ENCODE measurements at regions not wholly inside any gene's neighbourhood (a gene's known extent, or its start where the extent isn't known, plus 50 kb on each side); places are given as distances from the start of the nearest gene placed in this dataset.

DNA sequence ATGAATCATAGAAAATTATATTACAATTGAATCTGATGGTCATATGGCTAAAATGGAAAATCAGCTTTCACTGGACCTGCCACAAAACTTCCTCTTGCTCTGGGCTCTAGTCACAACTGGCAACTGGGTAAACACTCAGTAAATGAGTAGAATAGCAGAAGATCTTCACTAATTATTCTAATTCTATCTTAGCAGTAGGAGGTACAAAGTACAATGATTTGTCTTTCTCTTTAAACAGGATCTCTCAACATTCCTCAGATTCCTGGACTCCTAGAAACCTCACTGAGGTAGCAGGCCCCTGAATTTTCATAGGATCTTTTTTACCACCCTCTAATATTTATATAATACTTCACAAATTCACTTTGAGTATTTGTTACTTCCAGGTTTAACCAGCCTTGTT, 239.9 kb upstream of the SMARCA2 start:
- H3K27ac ChIP-seq (ENCODE audit: low read depth, low read length): no peak overlapping the region
- H3K4me1 ChIP-seq (ENCODE audit: insufficient read depth, low read length): no peaks in the 10 kb centered on the region
- peaks cover 4% of the 10 kb centered on the region for H3K9me3 ChIP-seq (ENCODE audit: low read length)
- no peak overlapping the region for H3K9ac ChIP-seq (ENCODE audit: low read length)
- no peaks in the 10 kb centered on the region for H3K27me3 ChIP-seq (ENCODE audit: control insufficient read depth in 1 of 2, insufficient read depth in 2 of 2, low read length in 2 of 2)
- no peak overlapping the region for H3K4me3 ChIP-seq (ENCODE audit: low read depth in 1 of 2, low read length in 2 of 2)
- H3K36me3 ChIP-seq (ENCODE audit: insufficient read depth, low read length): no peaks in the 10 kb centered on the region

DNA sequence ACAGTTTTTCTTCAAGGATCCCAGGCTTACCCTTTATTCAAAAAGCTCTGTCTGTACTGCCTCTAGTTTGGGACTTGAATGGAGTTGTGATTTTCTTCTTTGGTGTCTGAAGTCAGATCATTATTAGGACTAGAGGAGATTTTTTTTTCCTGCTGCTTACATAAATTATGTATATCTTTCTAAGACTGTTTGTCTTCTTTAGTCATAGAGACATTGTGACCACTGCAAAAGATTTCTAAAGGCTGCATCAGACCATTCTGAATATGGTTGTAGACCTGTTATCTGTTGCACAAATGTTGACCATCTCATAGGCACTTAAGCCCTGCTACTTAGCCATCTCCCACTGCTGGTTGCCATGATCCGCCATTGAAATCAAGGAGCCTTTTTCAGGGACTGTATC, 238.5 kb upstream of the SMARCA2 start:
- no peak overlapping the region for H3K9ac ChIP-seq (ENCODE audit: low read length)
- H3K9me3 ChIP-seq (ENCODE audit: low read length): no peaks in the 10 kb centered on the region
- no peak overlapping the region for H3K4me3 ChIP-seq (ENCODE audit: low read depth in 1 of 2, low read length in 2 of 2)
- no peaks in the 10 kb centered on the region for H3K27me3 ChIP-seq (ENCODE audit: control insufficient read depth in 1 of 2, insufficient read depth in 2 of 2, low read length in 2 of 2)
- H3K36me3 ChIP-seq (ENCODE audit: insufficient read depth, low read length): no peaks in the 10 kb centered on the region
- H3K4me1 ChIP-seq (ENCODE audit: insufficient read depth, low read length): no peaks in the 10 kb centered on the region
- H3K27ac ChIP-seq (ENCODE audit: low read depth, low read length): no peak overlapping the region

DNA sequence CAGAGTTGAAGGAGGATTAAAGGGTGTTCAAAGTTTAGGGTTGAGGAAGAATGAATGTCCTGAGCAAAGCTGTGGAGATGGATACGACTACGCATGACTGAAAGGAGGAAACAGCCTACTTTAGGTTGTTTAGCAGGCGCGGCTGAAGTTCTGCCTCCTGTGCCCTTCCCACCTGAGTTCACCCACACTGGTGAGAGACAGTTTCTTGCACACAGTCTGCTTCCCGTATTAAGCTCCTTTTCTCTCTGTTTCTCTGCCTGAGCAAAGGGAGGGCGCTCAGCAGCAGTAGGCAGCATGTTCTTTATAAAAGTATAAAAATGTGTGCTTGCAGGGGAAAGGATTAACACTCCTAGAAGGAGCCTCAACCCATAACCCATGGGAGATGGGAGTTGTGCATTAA, 224.0 kb upstream of the SMARCA2 start:
- H3K27ac ChIP-seq (ENCODE audit: low read depth, low read length): no peak overlapping the region
- no peaks in the 10 kb centered on the region for H3K36me3 ChIP-seq (ENCODE audit: insufficient read depth, low read length)
- H3K27me3 ChIP-seq (ENCODE audit: control insufficient read depth in 1 of 2, insufficient read depth in 2 of 2, low read length in 2 of 2): no peaks in the 10 kb centered on the region
- H3K4me3 ChIP-seq (ENCODE audit: low read depth in 1 of 2, low read length in 2 of 2): no peak overlapping the region
- no peaks in the 10 kb centered on the region for H3K4me1 ChIP-seq (ENCODE audit: insufficient read depth, low read length)
- no peaks in the 10 kb centered on the region for H3K9me3 ChIP-seq (ENCODE audit: low read length)
- H3K9ac ChIP-seq (ENCODE audit: low read length): no peak overlapping the region

DNA sequence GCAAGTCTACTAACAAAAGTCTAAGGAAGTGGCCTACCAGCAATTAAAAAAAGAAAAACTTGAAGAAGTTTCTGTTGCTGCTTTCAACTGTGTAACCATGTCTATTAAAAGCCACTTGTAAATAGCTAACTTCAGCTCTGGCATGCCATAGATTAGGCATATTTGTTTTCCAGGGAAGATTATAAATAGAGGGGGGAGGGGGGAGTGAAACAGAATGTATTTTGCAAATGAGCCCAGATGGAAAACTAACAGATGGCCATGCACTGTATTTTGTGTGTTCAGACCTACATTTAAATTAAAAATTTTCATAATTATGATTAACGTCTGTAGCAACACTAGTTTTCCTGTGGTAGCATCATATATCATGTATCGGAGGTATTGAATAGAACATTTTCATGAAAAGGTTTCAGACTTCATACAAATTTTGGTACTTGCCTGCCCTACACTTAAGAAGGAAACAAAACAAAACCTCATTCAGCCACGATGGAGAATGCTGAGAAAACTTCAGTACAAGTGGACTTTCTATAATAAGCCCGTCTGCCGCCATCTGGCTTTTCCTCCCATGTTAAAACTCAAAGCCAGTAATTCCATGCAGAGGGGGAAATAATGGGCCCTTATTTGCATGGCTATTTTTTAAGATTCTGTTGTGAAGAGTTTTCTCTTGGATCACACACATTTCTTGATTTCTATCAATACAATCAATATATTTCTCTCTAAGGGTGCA, 220.4 kb upstream of the SMARCA2 start:
- Histone ChIP-seq H3K9me3 (ENCODE audit: low read length) (no peaks in the 10 kb centered on the region), H3K4me1 (ENCODE audit: insufficient read depth, low read length) (no peaks in the 10 kb centered on the region), H3K36me3 (ENCODE audit: insufficient read depth, low read length) (no peaks in the 10 kb centered on the region), H3K9ac (ENCODE audit: low read length) (no peak overlapping the region), H3K27ac (ENCODE audit: low read depth, low read length) (no peak overlapping the region), H3K4me3 (ENCODE audit: low read depth in 1 of 2, low read length in 2 of 2) (no peak overlapping the region), H3K27me3 (ENCODE audit: control insufficient read depth in 1 of 2, insufficient read depth in 2 of 2, low read length in 2 of 2) (no peaks in the 10 kb centered on the region)

DNA sequence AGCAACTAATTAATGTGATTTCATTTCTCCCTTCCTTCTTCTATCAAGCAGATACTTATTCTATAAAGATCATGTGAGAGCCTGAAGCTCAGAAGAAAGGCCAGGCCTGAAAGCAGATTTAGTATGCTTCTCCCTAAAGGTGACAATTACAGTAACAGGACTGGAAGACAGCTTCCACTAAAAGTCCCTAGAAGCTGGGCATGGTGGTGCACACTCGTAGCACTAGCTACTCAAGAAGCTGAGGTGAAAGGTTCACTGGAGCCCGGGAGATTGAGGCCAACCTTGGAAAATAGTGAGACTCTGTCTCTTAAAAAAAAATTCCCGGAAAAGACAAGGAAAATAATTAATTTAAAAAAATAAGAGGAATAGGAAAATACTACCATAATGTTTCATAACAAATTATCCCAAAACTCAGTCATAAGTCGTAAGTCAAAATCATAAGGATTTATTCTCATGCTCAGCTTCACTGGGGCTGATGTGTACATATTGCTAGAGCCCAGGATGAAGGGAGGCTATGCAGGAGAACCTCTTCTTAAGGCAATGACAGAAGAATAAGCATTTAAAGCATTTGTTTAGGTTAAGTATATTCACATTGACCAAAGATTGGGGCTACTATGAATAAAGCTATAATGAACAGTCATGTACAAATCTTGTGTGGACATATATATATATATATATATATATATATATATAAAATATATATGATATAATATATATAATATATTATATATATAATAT, 210.8 kb upstream of the SMARCA2 start:
- Histone ChIP-seq H3K27ac (ENCODE audit: low read depth, low read length) (no peak overlapping the region), H3K27me3 (ENCODE audit: control insufficient read depth in 1 of 2, insufficient read depth in 2 of 2, low read length in 2 of 2) (no peaks in the 10 kb centered on the region), H3K9me3 (ENCODE audit: low read length) (no peaks in the 10 kb centered on the region), H3K36me3 (ENCODE audit: insufficient read depth, low read length) (no peaks in the 10 kb centered on the region), H3K9ac (ENCODE audit: low read length) (no peak overlapping the region), H3K4me3 (ENCODE audit: low read depth in 1 of 2, low read length in 2 of 2) (no peak overlapping the region), H3K4me1 (ENCODE audit: insufficient read depth, low read length) (no peaks in the 10 kb centered on the region)

DNA sequence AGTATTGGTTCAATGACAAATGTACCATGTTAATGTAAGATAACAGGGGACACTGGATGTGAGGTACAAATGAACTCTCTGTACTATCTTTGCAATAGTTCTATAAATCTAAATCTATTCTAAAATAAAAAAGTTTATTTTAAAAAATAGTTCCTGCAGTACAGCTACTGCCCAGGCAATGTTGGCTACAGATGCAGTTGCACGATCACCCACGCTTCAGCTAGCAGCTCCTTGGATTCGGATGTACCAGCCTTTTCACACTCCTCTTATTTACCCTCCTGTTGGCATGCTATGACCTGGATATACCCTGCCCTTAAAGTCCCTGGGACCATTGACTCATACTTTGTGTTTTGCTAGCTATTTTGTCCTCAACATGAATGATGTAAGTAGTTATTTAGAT, 185.4 kb upstream of the SMARCA2 start:
- no peak overlapping the region for H3K4me3 ChIP-seq (ENCODE audit: low read depth in 1 of 2, low read length in 2 of 2)
- H3K9me3 ChIP-seq (ENCODE audit: low read length): no peaks in the 10 kb centered on the region
- H3K27me3 ChIP-seq (ENCODE audit: control insufficient read depth in 1 of 2, insufficient read depth in 2 of 2, low read length in 2 of 2): no peaks in the 10 kb centered on the region
- no peak overlapping the region for H3K27ac ChIP-seq (ENCODE audit: low read depth, low read length)
- H3K9ac ChIP-seq (ENCODE audit: low read length): no peak overlapping the region
- H3K36me3 ChIP-seq (ENCODE audit: insufficient read depth, low read length): no peaks in the 10 kb centered on the region
- H3K4me1 ChIP-seq (ENCODE audit: insufficient read depth, low read length): no peaks in the 10 kb centered on the region

DNA sequence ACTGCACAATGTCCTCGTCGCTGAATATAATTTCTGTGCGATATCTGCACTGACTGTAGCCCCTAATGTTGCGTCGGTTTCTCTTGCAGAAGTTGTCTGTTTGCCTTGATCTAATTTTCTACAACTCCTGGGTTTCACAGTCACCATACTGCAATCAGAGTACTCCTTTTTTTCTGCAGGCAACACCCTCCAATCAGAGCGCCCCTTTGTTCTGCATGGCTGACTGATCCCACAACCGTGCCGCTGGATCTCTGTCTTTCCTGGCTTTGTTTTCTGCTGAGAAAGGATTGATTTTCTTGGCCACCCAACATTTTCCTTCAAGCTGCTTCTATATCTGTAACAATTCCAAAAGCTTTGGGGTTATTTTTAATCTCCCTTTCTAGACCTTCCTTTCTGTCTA, 182.2 kb upstream of the SMARCA2 start:
- Histone ChIP-seq H3K9ac (ENCODE audit: low read length) (no peak overlapping the region), H3K27me3 (ENCODE audit: control insufficient read depth in 1 of 2, insufficient read depth in 2 of 2, low read length in 2 of 2) (no peaks in the 10 kb centered on the region), H3K9me3 (ENCODE audit: low read length) (no peaks in the 10 kb centered on the region), H3K27ac (ENCODE audit: low read depth, low read length) (no peak overlapping the region), H3K36me3 (ENCODE audit: insufficient read depth, low read length) (no peaks in the 10 kb centered on the region), H3K4me3 (ENCODE audit: low read depth in 1 of 2, low read length in 2 of 2) (no peak overlapping the region), H3K4me1 (ENCODE audit: insufficient read depth, low read length) (no peaks in the 10 kb centered on the region)

DNA sequence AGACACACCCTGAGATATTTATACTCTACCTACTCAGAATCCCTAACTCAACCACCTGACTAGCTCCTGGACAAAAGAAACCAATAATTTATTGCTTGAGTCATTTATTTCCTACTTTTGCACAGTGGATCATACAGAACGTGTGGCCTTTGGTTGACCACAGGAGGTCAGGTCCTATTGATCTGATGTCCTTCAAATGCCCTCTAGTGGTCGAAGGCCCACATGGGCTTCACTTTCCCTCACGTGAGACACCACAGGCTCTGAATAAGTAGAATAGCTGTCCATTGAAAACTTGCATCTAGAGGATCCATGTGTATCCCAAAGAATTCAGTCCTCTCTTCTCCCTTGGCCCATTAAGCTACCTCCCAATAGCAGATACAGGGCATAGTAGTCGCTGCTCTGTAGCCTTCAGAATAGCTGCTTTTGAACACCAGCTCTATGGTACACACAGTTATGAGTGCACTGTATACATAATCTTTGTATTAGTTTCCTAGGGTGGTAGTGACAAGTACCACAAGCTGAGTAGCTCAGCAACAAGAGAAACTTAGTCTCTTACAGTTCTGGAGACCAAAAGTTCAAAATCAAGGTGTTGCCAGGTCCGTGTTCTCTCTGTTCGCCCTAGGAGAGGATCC, 177.6 kb upstream of the SMARCA2 start:
- H3K36me3 ChIP-seq (ENCODE audit: insufficient read depth, low read length): no peaks in the 10 kb centered on the region
- H3K4me1 ChIP-seq (ENCODE audit: insufficient read depth, low read length): no peaks in the 10 kb centered on the region
- no peak overlapping the region for H3K27ac ChIP-seq (ENCODE audit: low read depth, low read length)
- no peak overlapping the region for H3K9ac ChIP-seq (ENCODE audit: low read length)
- no peaks in the 10 kb centered on the region for H3K27me3 ChIP-seq (ENCODE audit: control insufficient read depth in 1 of 2, insufficient read depth in 2 of 2, low read length in 2 of 2)
- H3K4me3 ChIP-seq (ENCODE audit: low read depth in 1 of 2, low read length in 2 of 2): no peak overlapping the region
- no peaks in the 10 kb centered on the region for H3K9me3 ChIP-seq (ENCODE audit: low read length)

DNA sequence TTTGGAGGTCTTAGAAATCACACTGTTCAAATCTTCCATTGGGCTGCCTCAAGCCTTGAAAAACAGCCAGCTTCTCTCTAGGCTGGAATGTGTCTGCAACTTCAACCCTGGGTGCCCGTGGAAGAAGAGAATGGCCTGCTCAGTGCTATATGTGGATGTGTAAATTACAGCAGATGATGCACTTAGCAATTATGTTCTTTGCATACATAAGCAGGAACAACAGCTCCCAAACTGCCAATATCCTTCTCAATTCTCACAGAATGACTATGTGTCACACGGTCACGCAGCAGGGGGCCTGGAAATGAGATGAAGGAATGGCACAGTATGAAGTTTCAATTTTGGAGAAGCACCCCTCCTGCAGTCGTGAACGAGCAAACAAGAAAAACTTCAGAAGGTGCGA, 175.2 kb upstream of the SMARCA2 start:
- Histone ChIP-seq H3K4me1 (ENCODE audit: insufficient read depth, low read length) (no peaks in the 10 kb centered on the region), H3K9ac (ENCODE audit: low read length) (no peak overlapping the region), H3K27ac (ENCODE audit: low read depth, low read length) (no peak overlapping the region), H3K9me3 (ENCODE audit: low read length) (no peaks in the 10 kb centered on the region), H3K4me3 (ENCODE audit: low read depth in 1 of 2, low read length in 2 of 2) (no peak overlapping the region), H3K27me3 (ENCODE audit: control insufficient read depth in 1 of 2, insufficient read depth in 2 of 2, low read length in 2 of 2) (no peaks in the 10 kb centered on the region), H3K36me3 (ENCODE audit: insufficient read depth, low read length) (no peaks in the 10 kb centered on the region)

DNA sequence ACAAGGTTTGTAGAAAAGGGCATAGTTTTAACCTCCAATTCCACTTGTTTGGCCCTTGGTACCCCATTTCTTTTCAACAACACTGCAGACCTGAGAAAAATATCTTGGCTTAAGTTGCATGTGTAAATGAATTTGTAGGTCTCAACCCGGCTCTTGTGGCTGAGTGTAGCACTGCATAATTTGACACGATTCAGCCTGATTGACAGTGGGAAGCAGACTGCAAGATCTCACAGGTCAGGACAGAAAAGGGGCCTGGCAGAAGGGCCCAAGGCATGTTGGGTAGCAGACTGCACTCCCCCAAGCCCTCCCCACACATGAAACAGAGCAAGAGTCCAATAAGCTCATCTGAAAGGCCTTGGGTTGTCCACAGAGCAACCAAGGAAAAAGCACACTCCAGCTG, 169.7 kb upstream of the SMARCA2 start:
- Histone ChIP-seq H3K4me1 (ENCODE audit: insufficient read depth, low read length) (no peaks in the 10 kb centered on the region), H3K27me3 (ENCODE audit: control insufficient read depth in 1 of 2, insufficient read depth in 2 of 2, low read length in 2 of 2) (no peaks in the 10 kb centered on the region), H3K9ac (ENCODE audit: low read length) (no peak overlapping the region), H3K36me3 (ENCODE audit: insufficient read depth, low read length) (no peaks in the 10 kb centered on the region), H3K27ac (ENCODE audit: low read depth, low read length) (no peak overlapping the region), H3K4me3 (ENCODE audit: low read depth in 1 of 2, low read length in 2 of 2) (no peak overlapping the region), H3K9me3 (ENCODE audit: low read length) (no peaks in the 10 kb centered on the region)

DNA sequence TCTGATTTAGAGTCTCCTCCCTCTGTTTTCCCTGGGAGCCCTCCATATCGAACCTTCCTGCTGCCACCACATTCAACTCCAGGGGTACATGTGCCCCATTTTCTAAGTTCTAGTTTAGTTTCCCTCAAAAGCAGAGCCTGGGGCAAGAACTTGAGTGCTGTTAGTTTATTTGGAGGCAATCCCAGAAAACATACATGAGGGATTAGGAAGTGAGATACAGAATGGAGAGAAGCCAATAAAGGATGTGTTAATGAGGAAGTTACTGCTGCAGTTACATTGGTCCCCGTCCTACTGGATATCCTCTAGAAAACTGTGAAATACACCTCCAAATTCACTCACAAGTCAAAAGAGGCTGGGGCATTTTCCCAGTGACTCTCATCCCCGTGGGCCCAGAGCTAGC, 159.4 kb upstream of the SMARCA2 start:
- Histone ChIP-seq H3K4me3 (ENCODE audit: low read depth in 1 of 2, low read length in 2 of 2) (no peak overlapping the region), H3K9me3 (ENCODE audit: low read length) (no peaks in the 10 kb centered on the region), H3K9ac (ENCODE audit: low read length) (no peak overlapping the region), H3K36me3 (ENCODE audit: insufficient read depth, low read length) (no peaks in the 10 kb centered on the region), H3K27ac (ENCODE audit: low read depth, low read length) (no peak overlapping the region), H3K27me3 (ENCODE audit: control insufficient read depth in 1 of 2, insufficient read depth in 2 of 2, low read length in 2 of 2) (no peaks in the 10 kb centered on the region), H3K4me1 (ENCODE audit: insufficient read depth, low read length) (no peaks in the 10 kb centered on the region)

Measured in muscle layer of colon (tissue), 2 donors.